Mucosa of descending colon (tissue), 3 donors: ENCODE measurements at regions not wholly inside any gene's neighbourhood (a gene's known extent, or its start where the extent isn't known, plus 50 kb on each side); places are given as distances from the start of the nearest gene placed in this dataset.

ENCODE experiments used
- ATAC-seq: fragments of 200-7000 bp; cut with Tn5 transposase; one replicate; pipeline ENCODE4 v1.9.1; 2020; ENCODE audit warnings: mild to moderate bottlenecking, moderate library complexity
- DNase-seq, 3 donors: peaks; one replicate each; pipeline ENCODE4 v3.0.0-alpha.2; 2020
- H3K36me3 ChIP-seq: fragments of 200-600 bp; one replicate; pipeline ENCODE4 v1.8.0; 2021; ENCODE audit warnings: low read depth, mild to moderate bottlenecking
- H3K4me1 ChIP-seq: fragments of 200-600 bp; one replicate; pipeline ENCODE4 v1.8.0; 2021; ENCODE audit warnings: low read depth, mild to moderate bottlenecking
- H3K4me3 ChIP-seq: fragments of 200-600 bp; one replicate; pipeline ENCODE4 v1.8.0; 2021; ENCODE audit warnings: mild to moderate bottlenecking
- H3K9me3 ChIP-seq: fragments of 200-600 bp; one replicate; pipeline ENCODE4 v1.8.0; 2021; ENCODE audit warnings: mild to moderate bottlenecking
- CTCF ChIP-seq: fragments of 200-600 bp; IDR thresholded peaks from one replicate; pipeline ENCODE4 v1.8.0; 2022; ENCODE audit warnings: antibody characterized with exemption, mild to moderate bottlenecking
- intact Hi-C, 2 donors: fragments of 100-400 bp; cut with DNase I in 1 of 2; cut with micrococcal nuclease in 1 of 2; formaldehyde crosslinking; loops; one replicate each; pipeline versions ENCODE4 v1.11.0 to v1.11.1; 2022; cut with DNase I, micrococcal nuclease
- donor health status: DM: no; HTN: no; CAD: no; lungs with moderate emphysema.
- donor health status: DM: no; HTN: no; CAD: no.
- donor health status: DM: no; HTN: yes; CAD: no.

- ATAC-seq (no peak), DNase-seq (no peak)
- intact Hi-C loops: no loop called here
- no peaks in the 10 kb centered on the region for H3K4me1 ChIP-seq
- H3K4me3 ChIP-seq: no peak overlapping the region
- no peaks in the 10 kb centered on the region for H3K36me3 ChIP-seq
- TF ChIP-seq CTCF: no peak
- peaks cover 6% of the 10 kb centered on the region for H3K9me3 ChIP-seq
Measured at GRCh38 chr12:9334964-9335363, 126.8 kb upstream of the PZP start.

- TF ChIP-seq CTCF: no peak
Measured at GRCh38 chr12:9334041-9334692, 126.0 kb upstream of the PZP start.

GRCh38 chr12:9333161-9333560 is 125.0 kb upstream of the PZP start:
- H3K4me1 ChIP-seq: no peaks in the 10 kb centered on the region

More at GRCh38 chr12:9334041-9334692, 126.0 kb upstream of the PZP start:
- Histone ChIP-seq H3K4me1 (no peaks in the 10 kb centered on the region), H3K9me3 (peaks cover 6% of the 10 kb centered on the region), H3K4me3 (no peak overlapping the region), H3K36me3 (no peaks in the 10 kb centered on the region)
- intact Hi-C loops: no loop called here
- ATAC-seq (no peak), DNase-seq (no peak)

GRCh38 chr12:9332564-9332963 is 124.4 kb upstream of the PZP start:
- peaks cover 6% of the 10 kb centered on the region for H3K9me3 ChIP-seq
- ATAC-seq (no peak), DNase-seq (no peak)
- TF ChIP-seq CTCF: no peak
- intact Hi-C loops: no loop called here
- no peaks in the 10 kb centered on the region for H3K36me3 ChIP-seq
- no peaks in the 10 kb centered on the region for H3K4me1 ChIP-seq
- no peak overlapping the region for H3K4me3 ChIP-seq

More at GRCh38 chr12:9333161-9333560, 125.0 kb upstream of the PZP start:
- H3K4me3 ChIP-seq: no peak overlapping the region
- H3K36me3 ChIP-seq: no peaks in the 10 kb centered on the region
- intact Hi-C loops: no loop called here
- TF ChIP-seq CTCF: no peak
- ATAC-seq (no peak), DNase-seq (no peak)
- peaks cover 6% of the 10 kb centered on the region for H3K9me3 ChIP-seq

- intact Hi-C loops: no loop called here
- Histone ChIP-seq H3K36me3 (no peaks in the 10 kb centered on the region), H3K4me1 (no peaks in the 10 kb centered on the region), H3K4me3 (no peak overlapping the region), H3K9me3 (peaks cover 2% of the 10 kb centered on the region)
- ATAC-seq (peak; percentile 92), DNase-seq (peak in 2 of 3 donors; percentile 82 to 83)
- TF ChIP-seq CTCF: peak; percentile 93
Measured at GRCh38 chr12:9331218-9331626, 123.0 kb upstream of the PZP start.

- Histone ChIP-seq H3K36me3 (no peaks in the 10 kb centered on the region), H3K9me3 (no peaks in the 10 kb centered on the region), H3K4me3 (no peak overlapping the region), H3K4me1 (no peaks in the 10 kb centered on the region)
- ATAC-seq (no peak), DNase-seq (no peak)
- TF ChIP-seq CTCF: no peak
- intact Hi-C loops: no loop called here
Measured at GRCh38 chr12:9329019-9329418, 120.8 kb upstream of the PZP start.
